HG02623 (cell line): ENCODE measurements at regions not wholly inside any gene's neighbourhood (a gene's known extent, or its start where the extent isn't known, plus 50 kb on each side); places are given as distances from the start of the nearest gene placed in this dataset.
"Not testable (repeated sequence)": the region's sequence is repeated elsewhere in the genome, so short reads cannot be mapped to it uniquely, and the experiment has no call there.

Experiments
- ATAC-seq: cut with Tn5 transposase; IDR thresholded peaks from one replicate; pipeline ENCODE4 v1.9.1; 2021; ENCODE audit warnings: moderate library complexity; ENCODE audit not compliant: unreplicated experiment

DNA sequence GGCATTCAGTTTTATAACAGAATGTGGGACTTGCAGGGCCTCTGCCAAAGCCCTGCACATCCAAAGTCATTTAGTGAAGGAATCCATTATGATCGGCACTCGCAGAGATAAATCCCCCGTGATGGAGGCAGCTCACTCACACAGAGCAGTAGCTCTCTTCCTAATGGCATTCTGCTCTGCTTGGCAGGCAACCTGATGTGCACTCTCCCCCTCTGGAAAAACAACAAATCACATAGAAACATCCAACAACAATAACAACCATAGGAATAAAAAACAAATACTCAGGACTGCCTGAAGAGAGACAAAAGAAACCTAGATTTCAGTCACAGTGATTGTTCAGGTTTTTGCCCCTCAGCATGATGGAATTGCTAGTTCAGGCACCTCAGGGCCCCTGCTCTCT is 59.7 kb downstream of the NAA11 start:
- ATAC-seq: no peak

DNA sequence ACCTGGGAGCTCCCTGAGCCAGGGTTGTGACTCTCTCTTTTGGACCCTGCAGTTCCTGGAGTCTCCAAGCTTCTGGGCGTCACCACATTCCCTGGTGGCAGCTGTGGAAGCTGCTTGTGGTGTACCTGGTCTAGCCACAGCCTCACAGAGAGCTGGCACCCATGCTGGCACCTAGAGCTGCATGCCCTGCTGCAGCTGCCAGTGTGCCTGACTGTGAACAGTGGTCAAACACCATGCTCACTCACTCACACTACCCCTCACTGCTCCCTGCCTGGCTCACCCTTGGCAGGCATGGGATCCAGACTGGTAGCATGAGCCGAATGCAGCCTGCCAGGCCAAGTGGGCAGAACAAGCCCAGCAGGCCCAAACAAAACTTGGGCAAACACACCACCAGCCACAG is 66.6 kb downstream of the NAA11 start:
- ATAC-seq: no peak

DNA sequence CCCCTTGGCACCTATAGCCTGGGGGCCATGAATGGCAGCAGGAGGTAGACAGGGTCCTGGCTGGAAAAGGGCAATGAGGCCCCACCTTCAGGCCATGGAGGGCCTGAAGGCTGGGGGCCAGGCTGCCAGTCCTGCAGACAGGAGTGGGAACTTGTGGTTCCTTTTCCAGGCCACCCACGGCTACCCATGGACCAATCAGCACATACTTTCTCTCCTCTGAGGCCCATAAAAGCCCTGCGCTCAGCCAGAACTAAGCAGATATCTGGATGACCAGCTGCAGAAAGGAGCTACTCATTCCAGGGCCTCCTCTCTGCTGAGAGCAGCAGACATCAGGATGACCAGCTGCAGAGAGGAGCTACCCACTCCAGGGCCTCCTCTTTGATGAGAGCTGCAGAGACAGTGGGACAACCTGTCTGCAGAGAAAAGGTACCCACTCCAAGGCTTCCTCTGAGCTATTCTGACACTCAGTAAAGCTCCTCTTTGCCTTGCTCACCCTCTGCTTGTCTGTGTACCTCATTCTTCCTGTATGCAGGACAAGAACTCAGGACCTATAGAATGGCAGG is 67.2 kb downstream of the NAA11 start:
- ATAC-seq: no peak

DNA sequence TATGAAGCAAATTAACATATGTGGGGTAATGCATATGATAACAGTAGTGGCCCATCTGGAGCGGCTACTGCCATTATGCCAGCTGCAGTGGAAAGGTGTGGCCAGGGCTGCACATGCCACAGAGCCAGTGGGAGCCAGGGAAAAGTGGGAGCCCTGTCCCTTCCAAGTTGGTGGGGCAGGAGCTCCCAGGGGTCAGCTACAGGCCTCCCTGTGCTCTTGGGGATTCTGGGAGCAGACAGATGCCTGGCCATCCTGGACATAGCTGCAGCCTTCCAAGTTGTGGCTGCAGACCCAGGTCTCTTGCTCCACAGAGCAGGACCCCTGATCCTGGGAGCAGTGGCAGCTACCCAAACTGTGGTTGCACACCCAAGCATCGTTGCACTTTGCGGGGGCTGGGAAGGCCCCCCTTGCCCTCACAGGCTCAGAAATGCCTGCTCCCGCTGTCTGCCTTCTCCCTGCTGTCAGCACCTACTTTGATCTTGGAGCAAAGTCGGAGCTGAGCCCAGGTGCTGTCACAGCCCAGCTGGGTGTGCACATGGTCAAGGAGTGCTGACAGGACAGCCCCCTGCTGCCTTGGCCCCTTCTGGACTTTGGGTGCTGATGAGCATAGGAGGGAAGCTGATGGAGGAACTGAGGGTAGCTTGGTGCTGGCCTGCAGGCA is 67.8 kb downstream of the NAA11 start:
- ATAC-seq: no peak

DNA sequence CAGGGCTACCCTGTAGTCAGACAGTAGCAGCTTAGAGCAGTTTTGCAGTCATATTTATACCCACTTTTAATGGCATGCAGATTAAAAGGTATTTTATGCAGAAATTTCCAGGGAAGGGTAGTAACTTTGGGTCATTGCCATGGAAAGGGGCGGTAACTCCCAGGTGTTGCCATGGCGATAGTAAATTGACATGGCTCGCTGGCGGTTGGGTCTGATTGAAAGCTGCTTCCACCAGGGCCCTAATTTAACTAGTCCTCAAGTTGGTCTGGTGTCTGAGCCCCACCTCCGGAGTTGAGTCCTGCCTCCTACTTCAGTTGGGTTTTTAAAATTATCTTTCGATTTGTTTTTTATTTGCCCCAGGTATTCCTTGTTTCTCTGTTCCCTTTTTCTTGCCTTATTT is 70.1 kb downstream of the NAA11 start:
- no peak for ATAC-seq

DNA sequence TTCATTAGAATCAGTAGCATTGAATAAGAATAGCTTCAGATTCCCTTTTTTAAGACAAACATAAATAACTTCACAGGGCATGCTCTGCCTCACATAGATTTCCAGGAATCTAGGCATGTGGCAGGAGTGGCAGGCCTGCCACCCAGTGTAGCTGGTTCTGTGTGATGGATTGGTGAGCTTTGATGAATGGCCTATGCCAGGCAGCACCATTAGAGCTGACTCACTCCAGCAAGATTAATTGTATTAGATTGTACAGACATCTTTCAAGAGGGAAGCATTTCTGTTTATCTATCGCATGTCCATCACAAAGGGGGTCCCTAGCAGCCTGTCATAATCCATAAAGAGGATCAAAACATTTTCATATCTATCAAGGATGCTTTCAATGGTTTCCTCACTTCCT is 71.9 kb downstream of the NAA11 start:
- ATAC-seq: no peak

DNA sequence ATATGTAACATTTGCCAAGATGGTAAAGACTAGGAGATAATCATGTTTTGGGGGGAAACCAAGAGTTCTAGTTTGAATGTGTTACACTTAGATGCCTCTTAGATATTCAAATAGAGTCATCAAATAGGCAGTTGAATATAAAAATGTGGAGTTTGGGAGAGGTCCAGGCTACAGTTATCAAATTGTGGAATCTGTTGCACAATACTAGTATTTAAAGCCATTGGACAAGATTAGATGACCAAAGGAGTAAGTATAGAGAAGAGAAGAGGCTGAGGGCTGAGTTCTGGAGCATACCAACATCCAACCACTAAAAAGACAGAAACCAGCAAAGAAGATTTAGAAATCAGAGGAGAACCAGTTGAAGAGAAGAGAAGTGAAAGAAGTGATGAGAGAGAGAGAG is 72.7 kb downstream of the NAA11 start:
- ATAC-seq: no peak

DNA sequence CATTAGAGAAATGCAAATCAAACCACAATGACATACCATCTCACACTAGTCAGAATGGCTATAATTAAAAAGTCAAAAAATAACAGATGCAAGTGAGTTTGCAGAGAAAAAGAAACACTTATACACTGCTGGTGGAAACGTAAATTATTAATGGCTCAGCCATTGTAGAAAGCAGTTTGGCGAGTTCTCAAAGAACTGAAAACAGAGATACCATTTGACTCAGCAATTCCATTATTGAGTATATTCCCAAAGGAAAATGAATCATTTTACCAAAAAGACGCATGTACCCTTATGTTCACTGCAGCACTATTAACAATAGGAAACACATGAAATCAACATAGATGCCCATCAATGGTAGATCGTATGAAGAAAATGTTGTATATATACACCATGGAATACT is 75.0 kb downstream of the NAA11 start:
- ATAC-seq: no peak

DNA sequence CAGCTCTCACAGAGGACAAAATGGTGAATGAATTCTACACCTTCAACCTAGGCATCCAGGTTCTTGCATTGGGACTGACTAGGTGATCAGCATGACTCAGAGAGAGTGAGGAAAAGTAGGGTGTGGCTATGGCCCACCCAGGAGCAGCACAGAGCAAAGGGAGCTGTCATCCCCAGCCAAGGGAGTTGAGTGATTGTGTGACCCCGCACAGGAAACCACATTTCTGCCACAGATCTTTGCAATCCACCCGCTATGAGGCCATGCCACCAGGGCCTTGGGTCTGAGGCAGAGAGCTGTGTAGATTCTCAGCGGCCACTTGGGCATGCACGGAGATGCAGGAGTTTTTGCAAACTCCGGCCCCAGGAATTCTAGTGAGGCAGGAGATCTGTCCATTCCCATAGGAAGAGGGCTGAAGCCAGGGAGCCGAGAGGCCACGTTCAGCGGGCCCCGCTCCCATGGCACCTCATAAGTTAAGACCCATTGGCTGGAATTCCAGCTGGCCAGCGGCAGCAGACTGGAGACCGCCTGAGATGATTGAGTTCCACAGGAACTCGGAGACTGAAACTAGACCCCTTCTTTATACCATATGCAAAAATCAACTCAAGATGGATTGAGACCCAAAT is 75.9 kb downstream of the NAA11 start:
- ATAC-seq: no peak

DNA sequence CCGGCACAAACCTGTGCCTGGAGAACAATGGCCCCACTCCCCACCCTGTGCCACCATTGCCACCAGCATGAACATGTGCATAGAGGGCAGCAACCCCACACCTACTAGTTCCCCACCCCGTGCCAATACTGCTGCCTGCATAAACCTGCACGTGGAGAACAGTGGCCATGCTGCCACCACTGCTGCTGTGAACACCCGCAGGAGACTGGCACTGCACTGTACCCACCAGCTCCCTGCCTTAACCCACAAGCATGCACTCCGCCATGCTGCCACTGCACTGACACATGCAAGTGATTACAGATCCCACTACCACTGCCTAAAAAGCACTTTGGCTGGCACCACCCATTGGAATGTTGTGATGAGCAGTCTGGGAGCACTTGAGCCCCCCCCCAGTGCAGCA is 77.3 kb downstream of the NAA11 start:
- ATAC-seq: no peak

DNA sequence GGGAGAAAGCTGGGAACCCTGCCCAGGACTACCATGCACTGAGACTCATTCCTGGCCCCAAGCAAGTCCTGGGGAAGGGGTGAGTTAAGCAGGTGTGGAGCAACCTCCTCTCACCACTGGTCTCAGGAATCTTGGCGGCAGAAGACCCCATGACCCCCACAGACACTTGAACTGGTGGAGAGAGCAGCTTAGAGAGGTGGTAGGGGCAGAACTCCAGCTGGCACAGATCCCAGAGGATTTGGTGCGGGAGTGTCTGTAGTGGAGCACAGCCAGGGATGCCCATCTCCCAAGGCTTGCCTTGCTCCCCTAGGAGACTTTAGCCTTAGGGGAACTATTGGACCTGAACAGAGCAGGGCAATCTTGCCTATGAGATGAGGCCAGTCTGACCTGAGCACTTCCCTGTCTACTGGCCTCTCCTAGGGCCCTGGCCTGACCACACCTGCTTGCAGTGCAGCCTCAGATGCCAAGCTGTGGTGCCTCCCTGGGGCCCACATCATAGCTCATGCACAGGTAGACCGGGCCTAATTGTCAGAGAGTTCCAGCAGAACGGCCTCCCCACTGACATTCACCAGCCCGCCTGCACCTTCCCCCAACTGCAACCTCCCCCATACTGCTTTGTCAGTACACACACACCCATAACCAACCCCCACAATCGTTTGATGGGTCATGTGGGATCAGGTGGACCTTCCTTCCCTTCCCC is 78.0 kb downstream of the NAA11 start:
- ATAC-seq: no peak

DNA sequence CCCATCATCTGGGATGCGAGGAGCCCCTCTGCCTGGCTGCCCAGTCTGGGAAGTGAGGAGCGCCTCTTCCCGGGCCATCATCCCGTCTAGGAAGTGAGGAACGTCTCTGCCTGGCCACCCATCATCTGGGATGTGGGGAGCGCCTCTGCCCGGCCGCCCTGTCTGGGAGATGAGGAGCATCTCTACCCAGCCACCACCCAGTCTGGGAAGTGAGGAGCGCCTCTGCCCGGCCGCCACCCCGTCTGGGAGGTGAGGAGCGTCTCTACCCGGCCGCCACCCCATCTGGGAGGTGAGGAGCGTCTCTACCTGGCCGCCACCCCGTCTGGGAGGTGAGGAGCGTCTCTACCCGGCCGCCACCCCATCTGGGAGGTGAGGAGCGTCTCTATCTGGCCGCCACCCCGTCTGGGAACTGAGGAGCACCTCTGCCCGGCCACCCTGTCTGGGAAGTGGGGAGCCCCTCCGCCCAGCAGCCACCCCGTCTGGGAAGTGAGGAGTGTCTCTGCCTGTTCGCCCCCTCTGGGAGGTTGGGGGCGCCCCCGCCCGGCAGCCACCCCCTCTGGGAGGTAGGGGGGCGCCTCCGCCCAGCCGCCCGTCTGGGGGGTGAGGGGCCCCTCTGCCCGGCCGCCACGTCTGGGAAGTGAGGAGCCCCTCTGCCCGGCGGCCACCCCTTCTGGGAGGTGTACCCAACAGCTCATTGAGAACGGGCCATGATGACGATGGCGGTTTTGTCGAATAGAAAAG is 80.5 kb downstream of the NAA11 start:
- ATAC-seq: not testable (repeated sequence)

DNA sequence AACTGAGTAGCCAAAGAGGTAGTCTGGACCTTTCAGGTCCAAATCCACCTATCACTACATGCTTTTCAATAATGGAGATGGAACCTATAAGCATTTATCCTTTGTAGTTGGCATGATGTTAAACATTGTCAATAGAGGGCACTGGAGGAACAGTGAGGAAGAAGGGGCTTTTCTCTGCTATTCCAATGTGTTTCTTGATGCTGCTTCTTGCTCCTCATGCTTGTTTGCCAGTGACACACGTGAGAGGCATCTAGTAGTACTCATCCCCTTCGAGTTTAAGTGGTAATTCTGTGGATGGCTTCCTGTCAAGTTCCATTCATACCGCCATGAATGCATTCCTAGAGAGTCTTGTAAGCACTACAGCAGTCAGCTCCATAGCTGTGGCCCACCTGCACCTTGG is 84.0 kb downstream of the NAA11 start:
- ATAC-seq: no peak

DNA sequence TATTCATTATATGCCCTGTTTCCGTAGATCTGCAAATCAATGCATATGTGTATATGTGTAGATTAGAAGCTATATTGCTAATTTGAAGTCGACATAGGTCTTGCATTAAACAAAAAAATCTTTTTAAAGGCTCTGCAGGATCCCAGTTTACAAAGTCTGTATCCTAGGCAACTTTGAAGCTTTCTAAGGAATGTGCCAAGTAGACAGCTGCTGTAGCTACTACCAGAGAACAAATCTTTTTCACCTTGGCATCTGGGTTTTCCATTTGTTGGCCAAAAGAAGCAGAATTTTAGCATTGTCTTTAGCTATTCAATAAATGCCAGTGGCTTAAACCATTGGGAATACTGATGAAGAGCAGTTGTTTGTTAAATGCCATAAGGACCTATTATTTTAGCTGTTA is 88.0 kb downstream of the NAA11 start:
- ATAC-seq: no peak

DNA sequence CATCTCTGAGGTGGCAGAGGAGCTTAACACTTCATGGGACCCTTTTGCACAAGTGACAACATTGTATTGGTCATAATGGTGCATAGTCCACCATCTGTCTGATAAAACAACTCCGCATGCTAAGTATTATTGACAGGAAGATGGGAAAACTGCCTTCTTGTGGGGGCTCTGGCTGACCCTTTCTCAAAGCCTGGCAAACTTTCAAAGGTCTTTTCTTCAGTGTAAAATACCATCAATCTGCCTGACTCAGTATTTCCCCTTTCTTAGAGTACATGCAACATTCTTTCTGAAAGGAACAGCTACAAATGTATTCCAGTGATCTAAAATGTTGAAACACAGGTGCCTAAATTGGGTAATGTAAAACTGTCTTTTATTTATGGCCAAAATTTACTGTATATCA is 89.1 kb downstream of the NAA11 start:
- ATAC-seq: no peak

DNA sequence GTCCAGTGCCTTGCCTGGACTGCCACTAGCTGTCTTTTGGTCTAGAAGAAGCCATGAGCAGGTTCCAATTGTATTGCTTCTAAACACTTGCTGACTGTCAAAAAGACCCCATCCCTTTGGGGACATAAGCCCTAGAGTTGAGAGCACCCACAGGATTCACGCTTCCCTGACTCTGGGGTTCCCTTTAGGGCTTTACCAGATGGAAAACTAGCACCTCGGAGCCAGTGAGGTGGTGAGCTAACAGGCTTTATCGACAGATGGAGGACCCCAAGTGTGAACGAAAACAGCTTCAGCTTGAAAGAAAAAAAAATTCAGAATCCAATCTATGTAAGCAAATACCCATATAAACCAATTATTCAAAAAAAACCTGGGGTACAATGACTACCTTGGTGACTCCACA is 90.8 kb downstream of the NAA11 start:
- ATAC-seq: no peak

DNA sequence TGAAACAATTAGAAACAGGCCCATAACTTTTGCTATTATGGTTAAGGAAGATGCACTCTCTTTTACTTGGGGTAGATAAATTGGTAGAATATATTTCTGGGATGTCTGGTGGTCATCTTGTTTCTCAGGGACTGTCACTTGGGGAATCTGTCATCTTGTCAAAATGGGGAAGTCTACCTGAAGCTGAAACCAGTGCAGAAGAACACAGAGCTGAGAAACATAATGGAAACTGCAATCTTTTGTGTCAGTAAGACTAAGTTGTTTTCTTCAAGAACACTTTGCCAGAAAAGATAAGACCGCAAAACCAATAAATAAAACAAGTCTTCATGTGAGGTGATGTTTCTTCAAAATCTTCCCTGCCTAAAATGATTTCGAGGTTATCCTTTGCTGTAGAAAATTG is 92.0 kb downstream of the NAA11 start:
- no peak for ATAC-seq

DNA sequence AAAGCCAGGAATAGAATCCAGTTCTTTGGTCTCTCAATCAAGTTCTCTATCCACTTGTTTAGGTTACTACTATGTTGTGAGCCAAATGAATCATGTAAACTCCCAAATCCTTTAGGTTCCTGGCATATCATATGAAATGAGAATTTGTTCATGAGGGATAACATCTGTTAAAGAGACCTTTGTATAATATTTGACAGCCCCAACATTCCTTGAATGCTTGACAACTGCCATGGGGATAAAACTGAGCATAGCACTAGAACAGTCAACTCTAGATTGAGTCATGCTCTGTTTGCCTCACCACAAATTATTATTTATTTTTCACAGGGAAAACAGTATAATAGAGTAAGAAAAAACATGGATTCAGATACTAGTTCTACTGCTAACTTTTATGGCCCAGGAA is 93.3 kb downstream of the NAA11 start:
- ATAC-seq: no peak

DNA sequence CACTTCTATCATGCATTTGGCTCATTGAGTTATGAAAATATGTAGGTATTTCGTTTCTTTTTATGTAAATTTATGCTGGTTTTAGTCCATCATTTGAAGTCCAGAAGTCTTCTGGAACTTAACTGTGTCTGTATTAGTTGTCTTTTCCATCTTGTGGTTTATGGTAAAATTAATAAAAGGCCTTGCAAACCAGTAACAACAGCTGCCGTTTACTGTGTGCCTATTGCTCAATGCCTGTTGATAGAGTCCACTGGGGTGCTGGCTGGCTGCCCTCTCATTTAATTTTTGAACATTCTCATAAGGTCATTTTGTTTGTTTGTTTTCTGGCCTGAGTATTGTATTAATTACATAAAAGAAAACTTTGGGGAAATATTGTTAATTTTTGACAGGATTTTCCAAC is 98.0 kb downstream of the NAA11 start:
- ATAC-seq: no peak

DNA sequence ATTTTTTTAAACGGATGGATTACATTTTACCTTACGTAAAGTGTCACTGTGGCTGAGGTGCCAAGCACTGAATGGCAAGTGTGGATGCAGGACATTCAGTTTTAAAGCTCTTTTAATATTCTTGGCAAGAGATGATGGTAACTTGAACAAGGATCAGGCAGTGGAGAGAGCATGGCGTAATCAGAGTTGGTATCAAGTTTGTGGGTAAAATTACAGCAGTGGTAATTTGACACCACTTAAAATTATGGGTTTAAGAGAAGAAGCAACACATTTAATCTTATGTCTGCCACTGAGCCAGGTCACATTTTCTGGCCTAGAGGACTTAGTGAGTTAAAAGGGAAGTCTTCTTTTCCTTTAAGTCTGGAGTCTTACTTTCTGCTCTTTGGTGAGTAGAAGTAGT is 100.5 kb downstream of the NAA11 start:
- ATAC-seq: no peak

DNA sequence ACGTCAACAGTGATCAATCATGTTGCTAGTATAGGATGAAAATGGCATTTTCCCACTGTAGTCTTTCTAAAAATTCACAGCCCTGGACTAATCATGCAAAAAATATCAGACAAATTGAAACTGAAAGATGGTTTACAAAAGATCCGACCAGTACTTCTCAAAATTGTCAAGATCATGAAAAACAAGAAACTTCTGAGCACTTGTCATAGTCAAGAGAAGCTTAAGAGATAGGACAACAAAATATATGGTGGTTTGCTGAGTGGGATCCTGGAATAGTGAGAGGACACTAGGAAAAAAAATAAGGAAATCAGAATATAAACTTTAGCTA is 101.1 kb downstream of the NAA11 start:
- no peak for ATAC-seq
